K562 (cell line): ENCODE measurements at regions not wholly inside any gene's neighbourhood (a gene's known extent, or its start where the extent isn't known, plus 50 kb on each side); places are given as distances from the start of the nearest gene placed in this dataset.

Experiments used
- ATAC-seq: fragments of 200-7000 bp; cut with Tn5 transposase; 3 replicates; pipeline ENCODE4 v1.9.1; 2020; ENCODE audit warnings: moderate library complexity
- BruUV-seq: library from RNA; stranded (reverse); fragments of 400-500 nt; replicated peaks from 2 replicates; lab custom pipeline; 2021; lab: Mats Ljungman, UMichigan
- CTCF ChIA-PET: fragments of 300-600 bp; formaldehyde crosslinking; extraction: SDS; loops from one replicate; lab custom pipeline; 2021; ENCODE audit warnings: low intra/inter-chr PET ratio; lab: Yijun Ruan, JAX
- POLR2A ChIA-PET: fragments of 300-600, 350-650 bp; sonication (Branson Sonifier 250); formaldehyde crosslinking; extraction: SDS; loops from one replicate; lab custom pipeline; 2021; ENCODE audit warnings: antibody characterized with exemption, inconsistent platforms; lab: Yijun Ruan, JAX
- DNase-seq, 4 experiments: peaks; one replicate each; pipeline versions ENCODE4 v3.0.0 to v3.0.0-alpha.2; 2011 to 2018; ENCODE audit warnings: low spot score in 3 of 4, mixed read lengths in 3 of 4; ENCODE audit errors: extremely low read depth in 1 of 4
- FAIRE-seq: peaks from 2 replicates; lab custom pipeline; 2011; peaks lifted over from hg19 to GRCh38; lab: Jason Lieb, UNC
- H2AFZ ChIP-seq: 2 replicates; pipeline ENCODE4 v1.6.0; 2011; ENCODE audit warnings: low read depth, low read length, control low read depth, inconsistent platforms
- H3K27ac ChIP-seq: fragments of 200-600 bp; 3 replicates; pipeline ENCODE4 v1.8.0; 2011; ENCODE audit warnings: low read depth, mild to moderate bottlenecking, control low read depth, inconsistent platforms, low read length, moderate library complexity, mixed read lengths; ENCODE audit errors: extremely low read depth
- H3K27me3 ChIP-seq, 2 experiments: fragments of 300-600 bp in 1 of 2; 2 replicates in 1 of 2; 3 replicates in 1 of 2; pipeline versions ENCODE4 v1.6.0 to v1.8.0; 2011; ENCODE audit warnings: inconsistent platforms in 2 of 2, low read length in 2 of 2, mild to moderate bottlenecking in 1 of 2, mixed read lengths in 1 of 2, moderate library complexity in 1 of 2; ENCODE audit not compliant: control insufficient read depth in 2 of 2, insufficient read depth in 2 of 2
- H3K36me3 ChIP-seq: fragments of 300-600 bp; 3 replicates; pipeline ENCODE4 v1.8.0; 2011; ENCODE audit warnings: mild to moderate bottlenecking, low read length, inconsistent platforms; ENCODE audit not compliant: control insufficient read depth, insufficient read depth
- H3K4me1 ChIP-seq, 2 experiments: fragments of 200-600 bp in 1 of 2; replicated peaks in 1 of 2; 2 replicates in 1 of 2; 3 replicates in 1 of 2; pipeline versions ENCODE4 v1.5.1 to v1.8.0; 2011; ENCODE audit warnings: inconsistent platforms in 2 of 2, low read length in 2 of 2, mild to moderate bottlenecking in 1 of 2, mixed read lengths in 1 of 2, moderate library complexity in 1 of 2; ENCODE audit not compliant: control insufficient read depth in 2 of 2, insufficient read depth in 2 of 2
- H3K4me2 ChIP-seq: 2 replicates; pipeline ENCODE4 v1.6.1; 2011; ENCODE audit warnings: low read length, control low read depth, inconsistent platforms, mixed read lengths; ENCODE audit not compliant: insufficient read depth
- H3K4me3 ChIP-seq: fragments of 200-600 bp; sonication (generic), shearing (Covaris generic); 2 replicates; pipeline ENCODE4 v1.5.1; 2016; ENCODE audit warnings: control low read depth, inconsistent platforms
- H3K79me2 ChIP-seq: fragments of 200-600 bp; 3 replicates; pipeline ENCODE4 v1.8.0; 2011; ENCODE audit warnings: low read length, inconsistent platforms; ENCODE audit not compliant: control insufficient read depth, insufficient read depth
- H3K9ac ChIP-seq, 2 experiments: 2 replicates each; pipeline versions ENCODE4 v1.6.0 to v1.6.1; 2011; ENCODE audit warnings: low read depth in 2 of 2, low read length in 2 of 2, control low read depth in 1 of 2, inconsistent platforms in 1 of 2, mild to moderate bottlenecking in 1 of 2, mixed read lengths in 1 of 2; ENCODE audit not compliant: insufficient read depth in 1 of 2
- H3K9me1 ChIP-seq: one replicate; pipeline ENCODE4 v1.6.0; 2011; ENCODE audit warnings: inconsistent platforms, mild to moderate bottlenecking, low read length, moderate library complexity; ENCODE audit not compliant: control insufficient read depth, insufficient read depth
- H3K9me3 ChIP-seq: replicated peaks from 2 replicates; pipeline ENCODE4 v1.5.1; 2011; ENCODE audit warnings: low read depth, low read length, inconsistent platforms; ENCODE audit not compliant: control insufficient read depth, insufficient read depth
- H4K20me1 ChIP-seq: replicated peaks from 2 replicates; pipeline ENCODE4 v1.6.1; 2011; ENCODE audit warnings: low read length, inconsistent platforms, mixed read lengths; ENCODE audit not compliant: control insufficient read depth, insufficient read depth
- ARID1B ChIP-seq: fragments of 450-650 bp; IDR thresholded peaks from 2 replicates; pipeline ENCODE4 v1.6.1; 2016; ENCODE audit warnings: antibody characterized with exemption, mild to moderate bottlenecking, inconsistent platforms
- BHLHE40 ChIP-seq: IDR thresholded peaks from 2 replicates; pipeline ENCODE4 v1.6.1; 2011; ENCODE audit warnings: low read length, improper control_type of control experiment
- CHD1 ChIP-seq: fragments of 200-600 bp; sonication (generic); IDR thresholded peaks from one replicate; pipeline ENCODE4 v1.6.1; 2012; ENCODE audit warnings: mild to moderate bottlenecking, moderate library complexity, low read length, inconsistent platforms
- E2F3 ChIP-seq: fragments of 250-450 bp; sonication (Bioruptor Pico); IDR thresholded peaks from 2 replicates; pipeline ENCODE4 v1.4.0; 2020; ENCODE audit warnings: mild to moderate bottlenecking
- EWSR1 ChIP-seq: fragments of 450-650 bp; IDR thresholded peaks from 2 replicates; pipeline ENCODE4 v1.6.1; 2018; ENCODE audit warnings: borderline replicate concordance, mild to moderate bottlenecking, low read depth, moderate library complexity; ENCODE audit not compliant: partially characterized antibody
- FOXA3 ChIP-seq, 2 experiments: fragments of 450-650 bp in 1 of 2; sonication (generic) in 1 of 2; formaldehyde crosslinking; IDR thresholded peaks in 1 of 2; conservative IDR thresholded peaks in 1 of 2; 2 replicates each; pipeline versions ENCODE4 v1.4.0 to v1.8.0; 2020 to 2022; ENCODE audit warnings: mild to moderate bottlenecking in 2 of 2, missing genetic modification reagents in 1 of 2
- PHF20 ChIP-seq: fragments of 450-650 bp; IDR thresholded peaks from 2 replicates; pipeline ENCODE4 v1.6.1; 2018; ENCODE audit not compliant: partially characterized antibody
- SRSF9 ChIP-seq: fragments of 200-400 bp; formaldehyde crosslinking; IDR thresholded peaks from 2 replicates; pipeline ENCODE4 v1.6.1; 2017; ENCODE audit warnings: low read depth, low read length, borderline replicate concordance
- STAG1 ChIP-seq: sonication (generic); formaldehyde crosslinking; IDR thresholded peaks from 2 replicates; pipeline ENCODE4 v1.5.0; 2020; ENCODE audit warnings: missing genetic modification reagents, borderline replicate concordance
- WGBS: fragments of 100-300 bp; shearing (Covaris generic); methylation state at CpG from one replicate; pipeline ENCODE4 v1.1.6; 2016; ENCODE audit warnings: low coverage, mixed read lengths; ENCODE audit not compliant: insufficient coverage; ENCODE audit errors: missing lambda C conversion rate; 5-methylcytosine and 5-hydroxymethylcytosine counted together
- in situ Hi-C: fragments of 300-500 bp; cut with MboI; formaldehyde crosslinking; loops from 4 replicates; pipeline ENCODE4 v1.15.0; 2018; ENCODE audit warnings: inconsistent platforms, mixed read lengths
- intact Hi-C: fragments of 100-400 bp; cut with micrococcal nuclease; formaldehyde crosslinking; loops from 2 replicates; pipeline ENCODE4 v1.14.2; 2022
- TF ChIP-seq, protein P1 (sequence below): fragments of 450-650 bp; IDR thresholded peaks from 2 replicates; pipeline ENCODE4 v1.6.1; 2017; ENCODE audit warnings: mild to moderate bottlenecking, moderate library complexity

DNA sequence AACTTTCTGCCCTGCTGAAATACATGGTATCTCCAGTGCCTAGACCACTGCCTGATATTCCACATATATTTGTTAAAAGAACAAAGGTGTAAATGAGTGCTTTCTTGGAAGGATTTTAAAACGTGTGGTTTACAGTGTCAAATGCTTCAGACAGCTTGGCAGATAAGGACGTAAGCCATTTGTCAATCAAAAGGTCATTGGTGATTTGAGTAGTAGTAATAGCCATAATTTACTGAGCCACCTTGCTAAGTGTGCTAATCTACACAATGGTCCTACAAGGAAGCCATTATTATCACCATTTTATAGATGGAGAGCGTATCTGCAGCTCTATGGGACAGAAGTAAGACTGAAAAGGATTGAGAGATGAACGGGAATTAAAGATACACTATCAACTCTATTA lies 186.8 kb upstream of the MPPED2 start:
- Histone ChIP-seq H3K9ac (no peak overlapping the region), H4K20me1 (no peaks in the 10 kb centered on the region), H3K27me3 (no peaks in the 10 kb centered on the region), H3K27ac (no peak overlapping the region), H3K36me3 (no peaks in the 10 kb centered on the region), H3K4me3 (no peak overlapping the region), H3K4me2 (no peak overlapping the region), H3K79me2 (no peaks in the 10 kb centered on the region), H3K9me3 (peaks cover 2% of the 10 kb centered on the region; the same call in 1 of the 2 replicates), H3K4me1 (no peaks in the 10 kb centered on the region), H3K9me1 (no peaks in the 10 kb centered on the region), H2AFZ (no peak overlapping the region)
- ATAC-seq (no peak), DNase-seq (no peak), FAIRE-seq (no peak)
- no TSS peak for BruUV-seq
- intact Hi-C loops, result no loop called here
- in situ Hi-C loops, result no loop called here
- no peak for TF ChIP-seq ARID1B
- TF ChIP-seq FOXA3 (CRISPR knock-in tag; conservative IDR thresholded peaks at IDR 0.05 in 1 of 2, IDR thresholded peaks at IDR 0.05 in 1 of 2), result no peak
- TF ChIP-seq EWSR1, result no peak
- TF ChIP-seq E2F3 (CRISPR knock-in tag), result no peak
- TF ChIP-seq CHD1, result no peak
- no peak for TF ChIP-seq SRSF9
- TF ChIP-seq BHLHE40, result no peak
- TF ChIP-seq, protein P1, sequence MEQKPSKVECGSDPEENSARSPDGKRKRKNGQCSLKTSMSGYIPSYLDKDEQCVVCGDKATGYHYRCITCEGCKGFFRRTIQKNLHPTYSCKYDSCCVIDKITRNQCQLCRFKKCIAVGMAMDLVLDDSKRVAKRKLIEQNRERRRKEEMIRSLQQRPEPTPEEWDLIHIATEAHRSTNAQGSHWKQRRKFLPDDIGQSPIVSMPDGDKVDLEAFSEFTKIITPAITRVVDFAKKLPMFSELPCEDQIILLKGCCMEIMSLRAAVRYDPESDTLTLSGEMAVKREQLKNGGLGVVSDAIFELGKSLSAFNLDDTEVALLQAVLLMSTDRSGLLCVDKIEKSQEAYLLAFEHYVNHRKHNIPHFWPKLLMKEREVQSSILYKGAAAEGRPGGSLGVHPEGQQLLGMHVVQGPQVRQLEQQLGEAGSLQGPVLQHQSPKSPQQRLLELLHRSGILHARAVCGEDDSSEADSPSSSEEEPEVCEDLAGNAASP, result no peak
- TF ChIP-seq STAG1, result no peak
- no peak for TF ChIP-seq PHF20
- CTCF ChIA-PET, result no interaction called here
- POLR2A ChIA-PET, result no interaction called here
- WGBS, result 0% methylated on average over 4 of the region's 4 CpGs
